ENCODE measurements at regions not wholly inside any gene's neighbourhood (a gene's known extent, or its start where the extent isn't known, plus 50 kb on each side); places are given as distances from the start of the nearest gene placed in this dataset.
"Not testable (repeated sequence)": the region's sequence is repeated elsewhere in the genome, so short reads cannot be mapped to it uniquely, and the experiment has no call there.

GRCh38 chr12:84134797-84135366, 777.7 kb downstream of the SLC6A15 start:
- no peak overlapping the region for H3K4me3 Mint-ChIP-seq
- no peaks in the 10 kb centered on the region for H3K4me1 Mint-ChIP-seq (ENCODE audit: low read depth)
- H3K27ac Mint-ChIP-seq = no peak overlapping the region
- peaks cover 4% of the 10 kb centered on the region for H3K9me3 Mint-ChIP-seq
- no peaks in the 10 kb centered on the region for H3K36me3 Mint-ChIP-seq (ENCODE audit: low read depth)
- intact Hi-C loops (cut with micrococcal nuclease) = no loop called here
- DNase-seq (ENCODE audit: low spot score) = no peak
- no peaks in the 10 kb centered on the region for H3K27me3 Mint-ChIP-seq (ENCODE audit: insufficient read depth)

GRCh38 chr12:84131076-84131475, 781.5 kb downstream of the SLC6A15 start:
- no peaks in the 10 kb centered on the region for H3K27me3 Mint-ChIP-seq (ENCODE audit: insufficient read depth)
- peaks cover 4% of the 10 kb centered on the region for H3K9me3 Mint-ChIP-seq
- intact Hi-C loops (cut with micrococcal nuclease) = no loop called here
- H3K4me3 Mint-ChIP-seq = no peak overlapping the region
- H3K27ac Mint-ChIP-seq = no peak overlapping the region
- DNase-seq (ENCODE audit: low spot score) = no peak
- H3K36me3 Mint-ChIP-seq (ENCODE audit: low read depth) = no peaks in the 10 kb centered on the region
- no peaks in the 10 kb centered on the region for H3K4me1 Mint-ChIP-seq (ENCODE audit: low read depth)

- no peaks in the 10 kb centered on the region for H3K27me3 Mint-ChIP-seq (ENCODE audit: insufficient read depth)
- H3K9me3 Mint-ChIP-seq = peaks cover 4% of the 10 kb centered on the region
- no peak for DNase-seq (ENCODE audit: low spot score)
- no peak overlapping the region for H3K4me3 Mint-ChIP-seq
- no peaks in the 10 kb centered on the region for H3K4me1 Mint-ChIP-seq (ENCODE audit: low read depth)
- intact Hi-C loops (cut with micrococcal nuclease) = no loop called here
- H3K27ac Mint-ChIP-seq = no peak overlapping the region
- H3K36me3 Mint-ChIP-seq (ENCODE audit: low read depth) = no peaks in the 10 kb centered on the region
Observed at GRCh38 chr12:84128117-84128991, 784.2 kb downstream of the SLC6A15 start.

GRCh38 chr12:84124211-84124610, 788.4 kb downstream of the SLC6A15 start:
- no peak overlapping the region for H3K27ac Mint-ChIP-seq
- H3K4me3 Mint-ChIP-seq = no peak overlapping the region
- DNase-seq (ENCODE audit: low spot score) = no peak
- H3K27me3 Mint-ChIP-seq (ENCODE audit: insufficient read depth) = no peaks in the 10 kb centered on the region
- H3K4me1 Mint-ChIP-seq (ENCODE audit: low read depth) = no peaks in the 10 kb centered on the region
- H3K9me3 Mint-ChIP-seq = peaks cover 4% of the 10 kb centered on the region
- H3K36me3 Mint-ChIP-seq (ENCODE audit: low read depth) = no peaks in the 10 kb centered on the region
- intact Hi-C loops (cut with micrococcal nuclease) = no loop called here

- DNase-seq (ENCODE audit: low spot score) = no peak
- no peak overlapping the region for H3K4me3 Mint-ChIP-seq
- intact Hi-C loops (cut with micrococcal nuclease) = no loop called here
- H3K9me3 Mint-ChIP-seq = peaks cover 4% of the 10 kb centered on the region
- no peaks in the 10 kb centered on the region for H3K4me1 Mint-ChIP-seq (ENCODE audit: low read depth)
- no peaks in the 10 kb centered on the region for H3K36me3 Mint-ChIP-seq (ENCODE audit: low read depth)
- H3K27ac Mint-ChIP-seq = no peak overlapping the region
- no peaks in the 10 kb centered on the region for H3K27me3 Mint-ChIP-seq (ENCODE audit: insufficient read depth)
Observed at GRCh38 chr12:84117190-84117589, 795.4 kb downstream of the SLC6A15 start.

GRCh38 chr12:84113666-84114065, 798.9 kb downstream of the SLC6A15 start:
- no peaks in the 10 kb centered on the region for H3K4me1 Mint-ChIP-seq (ENCODE audit: low read depth)
- peaks cover 21% of the 10 kb centered on the region for H3K9me3 Mint-ChIP-seq
- no peak overlapping the region for H3K4me3 Mint-ChIP-seq
- no peaks in the 10 kb centered on the region for H3K27me3 Mint-ChIP-seq (ENCODE audit: insufficient read depth)
- no peaks in the 10 kb centered on the region for H3K36me3 Mint-ChIP-seq (ENCODE audit: low read depth)
- intact Hi-C loops (cut with micrococcal nuclease) = no loop called here
- no peak overlapping the region for H3K27ac Mint-ChIP-seq
- no peak for DNase-seq (ENCODE audit: low spot score)

- H3K4me3 Mint-ChIP-seq; H3K36me3 Mint-ChIP-seq (ENCODE audit: low read depth); H3K4me1 Mint-ChIP-seq (ENCODE audit: low read depth); intact Hi-C loops (cut with micrococcal nuclease); H3K27me3 Mint-ChIP-seq (ENCODE audit: insufficient read depth); H3K27ac Mint-ChIP-seq; DNase-seq (ENCODE audit: low spot score): not testable (repeated sequence)
- peaks cover 65% of the 10 kb centered on the region for H3K9me3 Mint-ChIP-seq
Observed at GRCh38 chr12:84103886-84104285, 808.7 kb downstream of the SLC6A15 start.

GRCh38 chr12:84101963-84102362, 810.6 kb downstream of the SLC6A15 start:
- DNase-seq (ENCODE audit: low spot score); H3K4me1 Mint-ChIP-seq (ENCODE audit: low read depth); H3K4me3 Mint-ChIP-seq; H3K36me3 Mint-ChIP-seq (ENCODE audit: low read depth); intact Hi-C loops (cut with micrococcal nuclease); H3K27me3 Mint-ChIP-seq (ENCODE audit: insufficient read depth); H3K27ac Mint-ChIP-seq: not testable (repeated sequence)
- H3K9me3 Mint-ChIP-seq = peaks cover 58% of the 10 kb centered on the region

- H3K4me1 Mint-ChIP-seq (ENCODE audit: low read depth); H3K36me3 Mint-ChIP-seq (ENCODE audit: low read depth); DNase-seq (ENCODE audit: low spot score); H3K27ac Mint-ChIP-seq; H3K4me3 Mint-ChIP-seq; H3K27me3 Mint-ChIP-seq (ENCODE audit: insufficient read depth); intact Hi-C loops (cut with micrococcal nuclease): not testable (repeated sequence)
- peaks cover 51% of the 10 kb centered on the region for H3K9me3 Mint-ChIP-seq
Observed at GRCh38 chr12:84099591-84099990, 813.0 kb downstream of the SLC6A15 start.

- Mint-ChIP-seq H3K27me3 (ENCODE audit: insufficient read depth) (no peaks in the 10 kb centered on the region), H3K4me3 (no peak overlapping the region), H3K27ac (no peak overlapping the region), H3K36me3 (ENCODE audit: low read depth) (no peaks in the 10 kb centered on the region), H3K9me3 (peaks cover 11% of the 10 kb centered on the region), H3K4me1 (ENCODE audit: low read depth) (no peaks in the 10 kb centered on the region)
- intact Hi-C loops (cut with micrococcal nuclease) = no loop called here
- no peak for DNase-seq (ENCODE audit: low spot score)
Observed at GRCh38 chr12:84091651-84092050, 820.9 kb downstream of the SLC6A15 start.

- Mint-ChIP-seq H3K4me1 (ENCODE audit: low read depth) (no peaks in the 10 kb centered on the region), H3K27me3 (ENCODE audit: insufficient read depth) (no peaks in the 10 kb centered on the region), H3K9me3 (peaks cover 11% of the 10 kb centered on the region), H3K36me3 (ENCODE audit: low read depth) (no peaks in the 10 kb centered on the region), H3K4me3 (no peak overlapping the region), H3K27ac (no peak overlapping the region)
- no peak for DNase-seq (ENCODE audit: low spot score)
- intact Hi-C loops (cut with micrococcal nuclease) = no loop called here
Observed at GRCh38 chr12:84089356-84089755, 823.2 kb downstream of the SLC6A15 start.

- no peak for DNase-seq (ENCODE audit: low spot score)
- Mint-ChIP-seq H3K36me3 (ENCODE audit: low read depth) (no peaks in the 10 kb centered on the region), H3K27me3 (ENCODE audit: insufficient read depth) (no peaks in the 10 kb centered on the region), H3K4me3 (no peak overlapping the region), H3K9me3 (peaks cover 3% of the 10 kb centered on the region), H3K27ac (no peak overlapping the region), H3K4me1 (ENCODE audit: low read depth) (no peaks in the 10 kb centered on the region)
- intact Hi-C loops (cut with micrococcal nuclease) = no loop called here
Observed at GRCh38 chr12:84085046-84085445, 827.6 kb downstream of the SLC6A15 start.

- DNase-seq (ENCODE audit: low spot score) = no peak
- intact Hi-C loops (cut with micrococcal nuclease) = no loop called here
- Mint-ChIP-seq H3K9me3 (no peaks in the 10 kb centered on the region), H3K36me3 (ENCODE audit: low read depth) (no peaks in the 10 kb centered on the region), H3K4me3 (no peak overlapping the region), H3K27me3 (ENCODE audit: insufficient read depth) (no peaks in the 10 kb centered on the region), H3K4me1 (ENCODE audit: low read depth) (no peaks in the 10 kb centered on the region), H3K27ac (no peak overlapping the region)
Observed at GRCh38 chr12:84079626-84080025, 833.0 kb downstream of the SLC6A15 start.

Data from activated T-helper 1 cell treated with anti-CD3 and anti-CD28 coated beads, Interleukin-12 subunit alpha, Interleukin-12 subunit beta, Interleukin-2, Interleukin-4 antibody, amounts not matched to agents 30 ng/mL and 10 ng/mL and 1 ng/mL, durations not matched to agents 14 hours and 24 hours and 36 hours (primary cell).